IPS-18c (cell line): ENCODE measurements at regions not wholly inside any gene's neighbourhood (a gene's known extent, or its start where the extent isn't known, plus 50 kb on each side); places are given as distances from the start of the nearest gene placed in this dataset.
"Not testable (repeated sequence)": the region's sequence is repeated elsewhere in the genome, so short reads cannot be mapped to it uniquely, and the experiment has no call there.

Source experiments
- H3K4me3 ChIP-seq: 2 replicates; pipeline ENCODE4 v1.7.0; 2013; ENCODE audit warnings: low read depth, mild to moderate bottlenecking, low read length, moderate library complexity; ENCODE audit not compliant: insufficient read depth
- H3K9me3 ChIP-seq: one replicate; pipeline ENCODE4 v1.6.1; 2013; ENCODE audit warnings: mild to moderate bottlenecking, low read length, moderate library complexity; ENCODE audit not compliant: control insufficient read depth, insufficient read depth

GRCh38 chr4:60315586-60315985 lies 884.5 kb upstream of the ADGRL3 start:
- H3K9me3 ChIP-seq, result no peaks in the 10 kb centered on the region
- H3K4me3 ChIP-seq, result no peak overlapping the region

- Histone ChIP-seq H3K4me3 (no peak overlapping the region), H3K9me3 (no peaks in the 10 kb centered on the region)
These were observed 873.4 kb upstream of the ADGRL3 start for GRCh38 chr4:60326735-60327134.

- no peaks in the 10 kb centered on the region for H3K9me3 ChIP-seq
These were observed 872.5 kb upstream of the ADGRL3 start for GRCh38 chr4:60327651-60328050.

GRCh38 chr4:60344908-60345307 lies 855.2 kb upstream of the ADGRL3 start:
- no peak overlapping the region for H3K4me3 ChIP-seq
- no peaks in the 10 kb centered on the region for H3K9me3 ChIP-seq

More at GRCh38 chr4:60327651-60328050, 872.5 kb upstream of the ADGRL3 start:
- H3K4me3 ChIP-seq, result no peak overlapping the region

GRCh38 chr4:60345392-60345791 lies 854.7 kb upstream of the ADGRL3 start:
- no peak overlapping the region for H3K4me3 ChIP-seq
- H3K9me3 ChIP-seq, result no peaks in the 10 kb centered on the region

GRCh38 chr4:60359746-60360367 lies 840.3 kb upstream of the ADGRL3 start:
- no peak overlapping the region for H3K4me3 ChIP-seq

GRCh38 chr4:60365176-60365575 lies 835.0 kb upstream of the ADGRL3 start:
- Histone ChIP-seq H3K4me3 (no peak overlapping the region), H3K9me3 (peaks cover 2% of the 10 kb centered on the region)

More at GRCh38 chr4:60359746-60360367, 840.3 kb upstream of the ADGRL3 start:
- no peaks in the 10 kb centered on the region for H3K9me3 ChIP-seq

GRCh38 chr4:60366661-60367060 lies 833.5 kb upstream of the ADGRL3 start:
- H3K4me3 ChIP-seq, result no peak overlapping the region
- peaks cover 2% of the 10 kb centered on the region for H3K9me3 ChIP-seq

- H3K9me3 ChIP-seq, result peaks cover 2% of the 10 kb centered on the region
These were observed 831.1 kb upstream of the ADGRL3 start for GRCh38 chr4:60368986-60369385.

GRCh38 chr4:60378010-60378409 lies 822.1 kb upstream of the ADGRL3 start:
- H3K9me3 ChIP-seq, result no peaks in the 10 kb centered on the region
- H3K4me3 ChIP-seq, result no peak overlapping the region

More at GRCh38 chr4:60368986-60369385, 831.1 kb upstream of the ADGRL3 start:
- no peak overlapping the region for H3K4me3 ChIP-seq

- no peak overlapping the region for H3K4me3 ChIP-seq
- H3K9me3 ChIP-seq, result no peaks in the 10 kb centered on the region
These were observed 815.6 kb upstream of the ADGRL3 start for GRCh38 chr4:60384516-60384915.

GRCh38 chr4:60389633-60390032 lies 810.5 kb upstream of the ADGRL3 start:
- Histone ChIP-seq H3K9me3 (no peaks in the 10 kb centered on the region), H3K4me3 (no peak overlapping the region)

GRCh38 chr4:60396341-60397049 lies 803.6 kb upstream of the ADGRL3 start:
- no peaks in the 10 kb centered on the region for H3K9me3 ChIP-seq

GRCh38 chr4:60400593-60400992 lies 799.5 kb upstream of the ADGRL3 start:
- H3K4me3 ChIP-seq, result no peak overlapping the region
- no peaks in the 10 kb centered on the region for H3K9me3 ChIP-seq

More at GRCh38 chr4:60396341-60397049, 803.6 kb upstream of the ADGRL3 start:
- H3K4me3 ChIP-seq, result no peak overlapping the region

GRCh38 chr4:60404027-60404426 lies 796.1 kb upstream of the ADGRL3 start:
- Histone ChIP-seq H3K4me3 (no peak overlapping the region), H3K9me3 (no peaks in the 10 kb centered on the region)

- Histone ChIP-seq H3K9me3 (peaks cover 2% of the 10 kb centered on the region), H3K4me3 (no peak overlapping the region)
These were observed 777.7 kb upstream of the ADGRL3 start for GRCh38 chr4:60422439-60422838.

GRCh38 chr4:60423573-60424184 lies 776.4 kb upstream of the ADGRL3 start:
- not testable (repeated sequence) for H3K4me3 ChIP-seq

GRCh38 chr4:60432911-60433310 lies 767.2 kb upstream of the ADGRL3 start:
- Histone ChIP-seq H3K4me3 (no peak overlapping the region), H3K9me3 (peaks cover 2% of the 10 kb centered on the region)

More at GRCh38 chr4:60423573-60424184, 776.4 kb upstream of the ADGRL3 start:
- H3K9me3 ChIP-seq, result not testable (repeated sequence)
